ENCODE measurements at regions not wholly inside any gene's neighbourhood (a gene's known extent, or its start where the extent isn't known, plus 50 kb on each side); places are given as distances from the start of the nearest gene placed in this dataset.
A peak's percentile ranks its signal among the peaks of the same experiment; 100 is the strongest.

DNA sequence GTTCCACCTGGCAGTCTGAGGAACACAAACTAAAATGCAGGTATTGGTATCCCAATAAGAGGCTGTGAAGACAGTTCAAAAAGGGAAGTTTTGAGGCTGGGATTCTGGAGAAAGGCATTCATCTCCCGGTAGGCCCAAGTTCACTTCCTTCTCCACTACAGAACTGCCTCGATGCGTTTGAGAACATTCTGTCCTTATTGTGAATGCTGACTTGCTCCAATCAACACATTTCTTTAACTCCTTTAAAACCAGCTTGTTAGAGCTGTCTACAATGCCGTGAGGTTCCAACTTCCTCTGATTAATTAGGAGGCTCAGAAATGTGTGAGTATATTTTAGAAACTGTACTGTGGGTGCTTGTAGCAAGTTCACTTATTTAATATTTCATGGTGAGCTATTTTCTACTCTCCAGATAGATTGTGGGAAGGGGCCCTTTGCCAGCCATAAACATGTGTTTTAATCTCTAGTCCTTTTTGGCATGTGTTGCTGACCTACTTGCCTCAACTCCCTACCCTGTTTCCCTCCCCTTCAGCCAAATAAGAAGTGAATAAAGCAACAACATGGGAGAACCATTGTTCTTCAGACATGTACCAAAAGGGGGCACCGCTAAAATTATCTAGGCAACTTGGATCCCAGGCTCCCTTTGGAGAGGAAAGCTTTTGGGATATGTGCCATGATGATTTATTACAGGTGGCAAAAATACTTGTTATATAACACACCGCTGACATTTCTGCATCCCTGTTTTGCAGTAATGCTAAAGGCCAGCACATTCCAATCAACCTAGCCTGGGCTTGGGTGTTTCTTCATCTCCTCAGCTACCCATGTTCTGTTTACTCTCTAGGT lies 245.6 kb downstream of the BLID start:
- Histone ChIP-seq H3K9me1 (ENCODE audit: control insufficient read depth, extremely low read depth, insufficient read depth, low read length) (no peaks in the 10 kb centered on the region), H3K9ac (ENCODE audit: control insufficient read depth, extremely low read depth, insufficient read depth, low read length) (no peak overlapping the region), H3K27ac (ENCODE audit: control insufficient read depth, insufficient read depth, low read length) (no peak overlapping the region), H3K4me2 (ENCODE audit: control insufficient read depth, extremely low read depth, insufficient read depth, low read depth, low read length) (no peak overlapping the region), H3K36me3 (ENCODE audit: control insufficient read depth in 2 of 2, extremely low read depth in 1 of 2, insufficient read depth in 2 of 2, low read length in 2 of 2) (no peaks in the 10 kb centered on the region), H3K27me3 (ENCODE audit: control insufficient read depth, extremely low read depth, insufficient read depth, low read length) (no peaks in the 10 kb centered on the region), H3K79me2 (ENCODE audit: control insufficient read depth, insufficient read depth, low read length) (no peaks in the 10 kb centered on the region), H3K4me1 (ENCODE audit: control insufficient read depth, extremely low read depth, insufficient read depth, low read length) (no peaks in the 10 kb centered on the region), H3K9me3 (ENCODE audit: control insufficient read depth, low read depth, low read length) (no peaks in the 10 kb centered on the region), H3K4me3 (ENCODE audit: control insufficient read depth in 2 of 3, extremely low read depth in 1 of 3, insufficient read depth in 2 of 3, low read depth in 1 of 3, low read length in 3 of 3) (no peak overlapping the region), H4K20me1 (ENCODE audit: control insufficient read depth, extremely low read depth, insufficient read depth, low read length) (no peaks in the 10 kb centered on the region), H2AFZ (ENCODE audit: control insufficient read depth, low read length) (peak overlapping the region; percentile 61)
- dilution Hi-C loops (cut with MboI; ENCODE audit: extremely low pct_ligation_motif_present, low sequenced_read_pairs), result no loop called here
- no peak for TF ChIP-seq EZH2 (IDR thresholded peaks at IDR 0.05; ENCODE audit: low read length)
- TF ChIP-seq, protein P1, sequence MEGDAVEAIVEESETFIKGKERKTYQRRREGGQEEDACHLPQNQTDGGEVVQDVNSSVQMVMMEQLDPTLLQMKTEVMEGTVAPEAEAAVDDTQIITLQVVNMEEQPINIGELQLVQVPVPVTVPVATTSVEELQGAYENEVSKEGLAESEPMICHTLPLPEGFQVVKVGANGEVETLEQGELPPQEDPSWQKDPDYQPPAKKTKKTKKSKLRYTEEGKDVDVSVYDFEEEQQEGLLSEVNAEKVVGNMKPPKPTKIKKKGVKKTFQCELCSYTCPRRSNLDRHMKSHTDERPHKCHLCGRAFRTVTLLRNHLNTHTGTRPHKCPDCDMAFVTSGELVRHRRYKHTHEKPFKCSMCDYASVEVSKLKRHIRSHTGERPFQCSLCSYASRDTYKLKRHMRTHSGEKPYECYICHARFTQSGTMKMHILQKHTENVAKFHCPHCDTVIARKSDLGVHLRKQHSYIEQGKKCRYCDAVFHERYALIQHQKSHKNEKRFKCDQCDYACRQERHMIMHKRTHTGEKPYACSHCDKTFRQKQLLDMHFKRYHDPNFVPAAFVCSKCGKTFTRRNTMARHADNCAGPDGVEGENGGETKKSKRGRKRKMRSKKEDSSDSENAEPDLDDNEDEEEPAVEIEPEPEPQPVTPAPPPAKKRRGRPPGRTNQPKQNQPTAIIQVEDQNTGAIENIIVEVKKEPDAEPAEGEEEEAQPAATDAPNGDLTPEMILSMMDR (optimal IDR thresholded peaks at IDR 0.05 in 1 of 3, IDR thresholded peaks at IDR 0.05 in 1 of 3, conservative IDR thresholded peaks at IDR 0.05 in 1 of 3; ENCODE audit: extremely low read depth in 1 of 3, insufficient read depth in 2 of 3, low read length in 3 of 3), result peak in 1 of 3 experiments; percentile 11
- FAIRE-seq (no peak), DNase-seq (ENCODE audit: low read depth, low spot score) (no peak)

GRCh38 chr11:121869478-121869877 lies 246.5 kb downstream of the BLID start:
- H3K79me2 ChIP-seq (ENCODE audit: control insufficient read depth, insufficient read depth, low read length), result no peaks in the 10 kb centered on the region
- no peak overlapping the region for H3K9ac ChIP-seq (ENCODE audit: control insufficient read depth, extremely low read depth, insufficient read depth, low read length)
- H3K9me3 ChIP-seq (ENCODE audit: control insufficient read depth, low read depth, low read length), result no peaks in the 10 kb centered on the region
- TF ChIP-seq, protein P1 (optimal IDR thresholded peaks at IDR 0.05 in 1 of 3, IDR thresholded peaks at IDR 0.05 in 1 of 3, conservative IDR thresholded peaks at IDR 0.05 in 1 of 3; ENCODE audit: extremely low read depth in 1 of 3, insufficient read depth in 2 of 3, low read length in 3 of 3), result no peak
- TF ChIP-seq EZH2 (IDR thresholded peaks at IDR 0.05; ENCODE audit: low read length), result no peak
- H3K9me1 ChIP-seq (ENCODE audit: control insufficient read depth, extremely low read depth, insufficient read depth, low read length), result no peaks in the 10 kb centered on the region
- H3K27ac ChIP-seq (ENCODE audit: control insufficient read depth, insufficient read depth, low read length), result no peak overlapping the region
- no peaks in the 10 kb centered on the region for H4K20me1 ChIP-seq (ENCODE audit: control insufficient read depth, extremely low read depth, insufficient read depth, low read length)
- DNase-seq (ENCODE audit: low read depth, low spot score) (no peak), FAIRE-seq (no peak)
- H3K27me3 ChIP-seq (ENCODE audit: control insufficient read depth, extremely low read depth, insufficient read depth, low read length), result no peaks in the 10 kb centered on the region
- no peak overlapping the region for H2AFZ ChIP-seq (ENCODE audit: control insufficient read depth, low read length)
- dilution Hi-C loops (cut with MboI; ENCODE audit: extremely low pct_ligation_motif_present, low sequenced_read_pairs), result no loop called here
- H3K4me2 ChIP-seq (ENCODE audit: control insufficient read depth, extremely low read depth, insufficient read depth, low read depth, low read length), result no peak overlapping the region
- no peaks in the 10 kb centered on the region for H3K36me3 ChIP-seq (ENCODE audit: control insufficient read depth in 2 of 2, extremely low read depth in 1 of 2, insufficient read depth in 2 of 2, low read length in 2 of 2)
- H3K4me3 ChIP-seq (ENCODE audit: control insufficient read depth in 2 of 3, extremely low read depth in 1 of 3, insufficient read depth in 2 of 3, low read depth in 1 of 3, low read length in 3 of 3), result no peak overlapping the region
- H3K4me1 ChIP-seq (ENCODE audit: control insufficient read depth, extremely low read depth, insufficient read depth, low read length), result no peaks in the 10 kb centered on the region

Data from keratinocyte (primary cell).